HCT116 (cell line): ENCODE measurements at regions not wholly inside any gene's neighbourhood (a gene's known extent, or its start where the extent isn't known, plus 50 kb on each side); places are given as distances from the start of the nearest gene placed in this dataset.

Experiments
- ATAC-seq: fragments of 200-7000 bp; cut with Tn5 transposase; 2 replicates; pipeline ENCODE4 v1.9.1; 2020; ENCODE audit warnings: mild to moderate bottlenecking, moderate library complexity
- BruUV-seq: library from RNA; stranded (reverse); fragments of 400-500 nt; replicated peaks from 2 replicates; lab custom pipeline; 2021; lab: Mats Ljungman, UMichigan
- CTCF ChIA-PET: fragments of 300-600 bp; sonication (Branson Sonifier 250); formaldehyde crosslinking; loops from one replicate; lab custom pipeline; 2021; ENCODE audit warnings: antibody characterized with exemption; lab: Charles Lee
- POLR2A ChIA-PET: fragments of 300-600, 350-600 bp; sonication (Branson Sonifier 250); formaldehyde crosslinking; loops from one replicate; lab custom pipeline; 2021; ENCODE audit warnings: antibody characterized with exemption; lab: Charles Lee
- RAD21 ChIA-PET, 2 experiments: fragments of 300-600 bp; sonication (Branson Sonifier 250); formaldehyde crosslinking; loops; one replicate each; lab custom pipeline; 2023; ENCODE audit warnings: low total read pairs in 2 of 2; ENCODE audit not compliant: uncharacterized antibody in 2 of 2, unreplicated experiment in 2 of 2, low non-redundant PET in 1 of 2; lab: Charles Lee
- DNase-seq: peaks from one replicate; pipeline ENCODE4 v3.0.0-alpha.2; 2010; ENCODE audit warnings: low read depth, low spot score
- H2AFZ ChIP-seq: fragments of 200-600 bp; shearing (Covaris generic), sonication (generic); 2 replicates; pipeline ENCODE4 v1.6.1; 2017; ENCODE audit warnings: low read depth, mixed run types, mixed read lengths, antibody characterized with exemption, low read length; ENCODE audit not compliant: poor library complexity, severe bottlenecking
- H3K27ac ChIP-seq: 2 replicates; pipeline ENCODE4 v1.5.1; 2012; ENCODE audit warnings: low read depth, low read length
- H3K27me3 ChIP-seq: fragments of 200-600 bp; sonication (generic); 2 replicates; pipeline ENCODE4 v1.6.1; 2016; ENCODE audit warnings: mixed run types, low read length, mixed read lengths; ENCODE audit not compliant: insufficient read depth
- H3K36me3 ChIP-seq, 2 experiments: fragments of 200-500 bp in 1 of 2; fragments of 200-600 bp in 1 of 2; sonication (Bioruptor generic) in 1 of 2; sonication (generic) in 1 of 2; 2 replicates each; pipeline versions ENCODE4 v1.5.1 to v1.6.1; 2014 to 2016; ENCODE audit warnings: low read length in 2 of 2, inconsistent platforms in 1 of 2, mixed read lengths in 1 of 2, mixed run types in 1 of 2; ENCODE audit not compliant: insufficient read depth in 2 of 2, control insufficient read depth in 1 of 2
- H3K4me1 ChIP-seq, 2 experiments: fragments of 200-600 bp in 1 of 2; sonication (generic) in 1 of 2; 2 replicates each; pipeline versions ENCODE4 v1.5.1 to v1.6.1; 2012 to 2017; ENCODE audit warnings: low read length in 2 of 2, inconsistent platforms in 1 of 2, mild to moderate bottlenecking in 1 of 2, mixed read lengths in 1 of 2, mixed run types in 1 of 2, moderate library complexity in 1 of 2; ENCODE audit not compliant: insufficient read depth in 2 of 2, control insufficient read depth in 1 of 2
- H3K4me2 ChIP-seq: fragments of 200-600 bp; sonication (generic); 2 replicates; pipeline ENCODE4 v1.6.1; 2017; ENCODE audit warnings: mixed run types, low read length, mixed read lengths
- H3K4me3 ChIP-seq, 2 experiments: fragments of 200-600 bp in 1 of 2; sonication (generic) in 1 of 2; replicated peaks in 1 of 2; 2 replicates each; pipeline ENCODE4 v1.5.1; 2011 to 2016; ENCODE audit warnings: low read length in 2 of 2, control low read depth in 1 of 2, low read depth in 1 of 2, mild to moderate bottlenecking in 1 of 2, mixed read lengths in 1 of 2, mixed run types in 1 of 2
- H3K79me2 ChIP-seq: fragments of 200-600 bp; sonication (generic); 2 replicates; pipeline ENCODE4 v1.6.1; 2017; ENCODE audit warnings: mild to moderate bottlenecking, mixed run types, low read length, moderate library complexity, mixed read lengths; ENCODE audit not compliant: insufficient read depth
- H3K9ac ChIP-seq: fragments of 200-600 bp; sonication (generic); 2 replicates; pipeline ENCODE4 v1.6.1; 2016; ENCODE audit warnings: low read length, mixed read lengths
- H3K9me2 ChIP-seq: fragments of 200-600 bp; sonication (generic), shearing (Covaris generic); 2 replicates; pipeline ENCODE4 v1.6.1; 2017; ENCODE audit warnings: mixed run types, mild to moderate bottlenecking, moderate library complexity; ENCODE audit not compliant: insufficient read depth
- H3K9me3 ChIP-seq, 2 experiments: fragments of 200-500 bp in 1 of 2; fragments of 200-600 bp in 1 of 2; sonication (Bioruptor generic) in 1 of 2; sonication (generic) in 1 of 2; 2 replicates each; pipeline ENCODE4 v1.6.1; 2014 to 2017; ENCODE audit warnings: low read length in 2 of 2, mixed read lengths in 2 of 2, inconsistent platforms in 1 of 2, low read depth in 1 of 2, mild to moderate bottlenecking in 1 of 2, mixed run types in 1 of 2, moderate library complexity in 1 of 2; ENCODE audit not compliant: control insufficient read depth in 1 of 2, insufficient read depth in 1 of 2
- H4K20me1 ChIP-seq: fragments of 200-600 bp; sonication (generic), shearing (Covaris generic); 2 replicates; pipeline ENCODE4 v1.6.1; 2017; ENCODE audit warnings: mixed run types, mild to moderate bottlenecking, moderate library complexity; ENCODE audit not compliant: insufficient read depth
- ATF3 ChIP-seq: IDR thresholded peaks from 2 replicates; pipeline ENCODE4 v1.6.1; 2012
- CBX3 ChIP-seq: IDR thresholded peaks from 2 replicates; pipeline ENCODE4 v1.6.1; 2012; ENCODE audit warnings: low read depth
- CEBPB ChIP-seq: IDR thresholded peaks from 2 replicates; pipeline ENCODE4 v1.6.1; 2012; ENCODE audit warnings: low read depth
- FOSL1 ChIP-seq: IDR thresholded peaks from 2 replicates; pipeline ENCODE4 v1.6.1; 2012; ENCODE audit warnings: low read depth
- JUND ChIP-seq: IDR thresholded peaks from 2 replicates; pipeline ENCODE4 v1.6.1; 2012
- POLR2AphosphoS5 ChIP-seq: IDR thresholded peaks from 2 replicates; pipeline ENCODE4 v1.6.1; 2011; ENCODE audit warnings: mild to moderate bottlenecking, low read depth, low read length, moderate library complexity
- RAD21 ChIP-seq: IDR thresholded peaks from 2 replicates; pipeline ENCODE4 v1.6.1; 2012; ENCODE audit warnings: low read depth, mild to moderate bottlenecking
- REST ChIP-seq: IDR thresholded peaks from 2 replicates; pipeline ENCODE4 v1.6.1; 2012; ENCODE audit warnings: low read depth
- SIN3A ChIP-seq: IDR thresholded peaks from 2 replicates; pipeline ENCODE4 v1.6.1; 2012; ENCODE audit warnings: low read depth
- SP1 ChIP-seq: IDR thresholded peaks from 2 replicates; pipeline ENCODE4 v1.6.1; 2012; ENCODE audit warnings: low read depth
- TCF7L2 ChIP-seq: IDR thresholded peaks from 2 replicates; pipeline ENCODE4 v1.7.0; 2011; ENCODE audit warnings: borderline replicate concordance, inconsistent platforms; ENCODE audit not compliant: insufficient read depth, insufficient read length; ENCODE audit errors: extremely low read depth
- YY1 ChIP-seq: IDR thresholded peaks from 2 replicates; pipeline ENCODE4 v1.6.1; 2011; ENCODE audit warnings: low read length, low read depth, moderate library complexity, mild to moderate bottlenecking; ENCODE audit not compliant: insufficient replicate concordance; ENCODE audit errors: extremely low read depth
- ZFX ChIP-seq: fragments of 450-650 bp; IDR thresholded peaks from 2 replicates; pipeline ENCODE4 v1.6.1; 2017
- ZNF274 ChIP-seq: fragments of 200-500 bp; sonication (Bioruptor generic); IDR thresholded peaks from 2 replicates; pipeline ENCODE4 v1.6.1; 2014; ENCODE audit warnings: mild to moderate bottlenecking, low read depth, low read length, inconsistent platforms
- intact Hi-C: fragments of 100-400 bp; cut with micrococcal nuclease; formaldehyde crosslinking; loops from 2 replicates; pipeline ENCODE4 v1.10.0; 2022

DNA sequence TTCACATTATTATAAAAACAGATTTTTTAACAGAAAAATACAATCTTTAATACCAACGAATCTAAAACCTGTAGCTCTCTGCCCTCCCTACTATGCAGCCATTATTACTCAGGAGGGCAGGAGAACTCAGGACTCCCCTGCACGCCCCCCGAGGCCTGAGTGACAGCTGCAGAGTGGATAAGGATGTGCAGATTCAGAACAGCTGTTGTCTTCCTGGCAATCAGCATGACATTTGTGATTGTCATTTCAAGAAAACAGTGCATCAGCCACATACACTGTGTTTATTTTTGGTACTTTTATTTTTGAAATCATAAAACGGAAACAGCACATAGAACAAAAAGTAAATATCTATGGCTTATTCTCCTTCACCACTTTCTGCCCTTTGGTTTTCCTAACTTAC is 450.8 kb downstream of the OCA2 start:
- TF ChIP-seq YY1 (no peak), RAD21 (no peak), TCF7L2 (no peak), SIN3A (no peak), POLR2AphosphoS5 (no peak), FOSL1 (no peak), ZFX (no peak), ZNF274 (no peak), CEBPB (no peak), CBX3 (no peak), ATF3 (no peak), REST (no peak), JUND (no peak), SP1 (no peak)
- H2AFZ ChIP-seq, result no peak overlapping the region
- no peaks in the 10 kb centered on the region for H3K36me3 ChIP-seq
- ChIA-PET CTCF (no interaction called here), POLR2A (no interaction called here), RAD21 (no interaction called here)
- H3K9ac ChIP-seq, result no peak overlapping the region
- intact Hi-C loops, result loop anchor here (5.0 kb wide), 1 partner anchor 36 kb away; no protein-coding TSS in a partner anchor
- no peak for DNase-seq
- H3K4me3 ChIP-seq, result no peak overlapping the region
- no peaks in the 10 kb centered on the region for H3K9me2 ChIP-seq
- H3K4me2 ChIP-seq, result no peak overlapping the region
- no peaks in the 10 kb centered on the region for H4K20me1 ChIP-seq
- no peaks in the 10 kb centered on the region for H3K4me1 ChIP-seq
- peaks cover 11 to 23% of the 10 kb centered on the region in 2 experiments; a peak in 2 of 4 replicates for H3K9me3 ChIP-seq
- BruUV-seq, result no TSS peak
- ATAC-seq, result no peak
- H3K27ac ChIP-seq, result no peak overlapping the region
- no peaks in the 10 kb centered on the region for H3K27me3 ChIP-seq
- H3K79me2 ChIP-seq, result no peaks in the 10 kb centered on the region
